ENCODE measurements at regions not wholly inside any gene's neighbourhood (a gene's known extent, or its start where the extent isn't known, plus 50 kb on each side); places are given as distances from the start of the nearest gene placed in this dataset.

GRCh38 chr4:152029631-152030030, 268.8 kb upstream of the GATB start:
- TF ChIP-seq ELF1 (IDR thresholded peaks at IDR 0.05; ENCODE audit: borderline replicate concordance, low read depth): no peak
- no peak for TF ChIP-seq CTCF (IDR thresholded peaks at IDR 0.05 in 2 of 3, conservative IDR thresholded peaks at IDR 0.05 in 1 of 3; ENCODE audit: borderline replicate concordance in 1 of 3, insufficient read depth in 1 of 3, low read depth in 2 of 3, low read length in 2 of 3)
- no peak for TF ChIP-seq SRF (IDR thresholded peaks at IDR 0.05; ENCODE audit: low read depth)
- no peak for TF ChIP-seq POLR2AphosphoS5 (IDR thresholded peaks at IDR 0.05; ENCODE audit: low read depth, low read length)
- no peak for TF ChIP-seq EZH2 (IDR thresholded peaks at IDR 0.05)
- TF ChIP-seq RAD21 (IDR thresholded peaks at IDR 0.05; ENCODE audit: low read depth): no peak
- no peak for TF ChIP-seq MAX (IDR thresholded peaks at IDR 0.05)
- Histone ChIP-seq H3K36me3 (ENCODE audit: control insufficient read depth in 1 of 2, insufficient read depth in 2 of 2, low read length in 2 of 2) (no peaks in the 10 kb centered on the region), H2AFZ (ENCODE audit: low read depth, low read length, poor library complexity, severe bottlenecking) (no peak overlapping the region), H3K79me2 (ENCODE audit: insufficient read depth, low read length) (no peaks in the 10 kb centered on the region), H4K20me1 (ENCODE audit: insufficient read depth) (no peaks in the 10 kb centered on the region), H3K9me3 (ENCODE audit: control insufficient read depth in 1 of 2, insufficient read depth in 1 of 2, low read depth in 1 of 2, low read length in 2 of 2) (no peaks in the 10 kb centered on the region), H3K9me2 (ENCODE audit: insufficient read depth) (no peaks in the 10 kb centered on the region), H3K27ac (ENCODE audit: low read depth, low read length) (no peak overlapping the region), H3K27me3 (ENCODE audit: insufficient read depth, low read length) (no peaks in the 10 kb centered on the region), H3K4me2 (ENCODE audit: low read length) (no peak overlapping the region), H3K4me3 (replicated peaks in 1 of 2; ENCODE audit: low read depth in 1 of 2, low read length in 2 of 2) (no peak overlapping the region), H3K4me1 (ENCODE audit: control insufficient read depth in 1 of 2, insufficient read depth in 2 of 2, low read length in 2 of 2) (no peaks in the 10 kb centered on the region), H3K9ac (ENCODE audit: low read length) (no peak overlapping the region)
- ChIA-PET POLR2A (no interaction called here), RAD21 (ENCODE audit: low non-redundant PET in 1 of 2, low total read pairs in 2 of 2, uncharacterized antibody in 2 of 2, unreplicated experiment in 2 of 2) (no interaction called here), CTCF (no interaction called here)
- ATAC-seq: no peak
- DNase-seq (ENCODE audit: low read depth, low spot score): no peak
- intact Hi-C loops (cut with micrococcal nuclease): no loop called here
- no TSS peak for BruUV-seq (replicated peaks)

GRCh38 chr4:152028131-152028530, 267.3 kb upstream of the GATB start:
- no peak overlapping the region for H2AFZ ChIP-seq (ENCODE audit: low read depth, low read length, poor library complexity, severe bottlenecking)
- ChIA-PET RAD21 (ENCODE audit: low non-redundant PET in 1 of 2, low total read pairs in 2 of 2, uncharacterized antibody in 2 of 2, unreplicated experiment in 2 of 2) (no interaction called here), POLR2A (no interaction called here), CTCF (no interaction called here)
- no TSS peak for BruUV-seq (replicated peaks)
- H3K4me1 ChIP-seq (ENCODE audit: control insufficient read depth in 1 of 2, insufficient read depth in 2 of 2, low read length in 2 of 2): no peaks in the 10 kb centered on the region
- intact Hi-C loops (cut with micrococcal nuclease): no loop called here
- H3K9me3 ChIP-seq (ENCODE audit: control insufficient read depth in 1 of 2, insufficient read depth in 1 of 2, low read depth in 1 of 2, low read length in 2 of 2): no peaks in the 10 kb centered on the region
- H3K9ac ChIP-seq (ENCODE audit: low read length): no peak overlapping the region
- H4K20me1 ChIP-seq (ENCODE audit: insufficient read depth): no peaks in the 10 kb centered on the region
- DNase-seq (ENCODE audit: low read depth, low spot score) (no peak), ATAC-seq (no peak)
- TF ChIP-seq EZH2 (IDR thresholded peaks at IDR 0.05): no peak
- no peak for TF ChIP-seq MAX (IDR thresholded peaks at IDR 0.05)
- no peak for TF ChIP-seq SP1 (IDR thresholded peaks at IDR 0.05; ENCODE audit: low read depth)
- TF ChIP-seq CTCF (IDR thresholded peaks at IDR 0.05 in 2 of 3, conservative IDR thresholded peaks at IDR 0.05 in 1 of 3; ENCODE audit: borderline replicate concordance in 1 of 3, insufficient read depth in 1 of 3, low read depth in 2 of 3, low read length in 2 of 3): no peak
- no peak for TF ChIP-seq EZH2phosphoT487 (IDR thresholded peaks at IDR 0.05; ENCODE audit: borderline replicate concordance)
- TF ChIP-seq EGR1 (IDR thresholded peaks at IDR 0.05; ENCODE audit: low read depth): no peak
- TF ChIP-seq CBX3 (IDR thresholded peaks at IDR 0.05; ENCODE audit: low read depth): no peak
- no peak for TF ChIP-seq TCF7L2 (IDR thresholded peaks at IDR 0.05; ENCODE audit: borderline replicate concordance, extremely low read depth, insufficient read depth, insufficient read length)
- TF ChIP-seq CEBPB (IDR thresholded peaks at IDR 0.05; ENCODE audit: low read depth): no peak
- TF ChIP-seq POLR2AphosphoS5 (IDR thresholded peaks at IDR 0.05; ENCODE audit: low read depth, low read length): no peak
- no peak for TF ChIP-seq ELF1 (IDR thresholded peaks at IDR 0.05; ENCODE audit: borderline replicate concordance, low read depth)
- no peak overlapping the region for H3K27ac ChIP-seq (ENCODE audit: low read depth, low read length)
- H3K9me2 ChIP-seq (ENCODE audit: insufficient read depth): no peaks in the 10 kb centered on the region
- H3K4me2 ChIP-seq (ENCODE audit: low read length): no peak overlapping the region
- no peak overlapping the region for H3K4me3 ChIP-seq (replicated peaks in 1 of 2; ENCODE audit: low read depth in 1 of 2, low read length in 2 of 2)
- H3K27me3 ChIP-seq (ENCODE audit: insufficient read depth, low read length): no peaks in the 10 kb centered on the region
- no peaks in the 10 kb centered on the region for H3K79me2 ChIP-seq (ENCODE audit: insufficient read depth, low read length)
- no peaks in the 10 kb centered on the region for H3K36me3 ChIP-seq (ENCODE audit: control insufficient read depth in 1 of 2, insufficient read depth in 2 of 2, low read length in 2 of 2)
